Limb (tissue), 2 donors: ENCODE measurements at regions not wholly inside any gene's neighbourhood (a gene's known extent, or its start where the extent isn't known, plus 50 kb on each side); places are given as distances from the start of the nearest gene placed in this dataset.

Experiments
- DNase-seq, 2 donors: peaks; one replicate each; pipeline ENCODE4 v3.0.0-alpha.2; 2016; ENCODE audit errors: extremely low spot score in 2 of 2

DNA sequence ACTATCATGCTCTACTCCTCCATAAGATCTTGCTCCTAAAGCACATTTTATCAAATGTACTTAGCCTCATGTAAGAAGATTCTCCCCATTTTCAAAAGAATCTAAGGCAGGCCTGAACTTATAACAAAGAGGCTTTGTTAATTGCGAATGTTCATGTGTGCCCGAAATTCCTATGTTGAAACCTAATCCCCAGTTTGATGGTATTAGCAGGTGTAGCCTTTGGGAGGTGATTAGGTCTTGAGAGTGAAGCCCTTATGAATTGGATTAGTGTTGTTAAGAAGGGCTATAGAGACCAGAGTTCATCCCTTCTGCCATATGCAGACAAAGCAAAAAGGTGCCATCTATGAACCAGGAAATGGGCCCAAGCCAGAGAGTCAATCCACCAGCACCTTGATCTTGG, 234.5 kb downstream of the PAX3 start:
- DNase-seq, result no peak

DNA sequence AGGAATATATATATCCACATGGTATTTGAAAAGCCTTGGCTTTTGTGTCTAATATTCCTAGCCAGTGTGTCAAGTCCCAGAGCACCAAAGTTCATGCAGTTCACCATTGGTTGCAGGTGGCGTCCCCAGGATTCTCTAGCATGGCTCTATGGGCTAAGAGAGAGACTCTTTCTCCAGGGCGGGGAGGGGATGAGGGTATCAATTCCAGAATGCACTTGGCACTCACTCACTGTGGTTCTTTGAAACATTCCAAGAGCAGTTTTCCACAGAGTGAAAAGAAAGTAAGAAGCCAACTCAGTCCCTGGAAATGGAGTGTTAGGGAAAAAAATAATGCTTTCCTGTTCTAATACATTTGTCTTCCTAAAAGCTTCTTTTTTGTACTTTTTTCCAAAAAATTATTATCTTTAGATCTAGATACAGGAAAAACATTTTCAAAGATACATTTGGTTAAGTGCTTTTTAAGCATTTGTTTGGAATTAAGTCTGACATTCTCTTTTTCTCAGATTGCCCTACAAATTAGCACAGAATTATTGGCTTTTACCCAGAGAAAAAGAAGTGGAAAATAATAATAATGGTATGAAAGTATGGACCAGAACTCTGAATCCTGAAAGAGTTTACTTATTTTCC, 239.9 kb downstream of the PAX3 start:
- peak; percentile 44 to 55 for DNase-seq

GRCh38 chr2:222057347-222058073, 241.3 kb downstream of the PAX3 start:
- DNase-seq, result peak in 1 of 2 donors; percentile 54

DNA sequence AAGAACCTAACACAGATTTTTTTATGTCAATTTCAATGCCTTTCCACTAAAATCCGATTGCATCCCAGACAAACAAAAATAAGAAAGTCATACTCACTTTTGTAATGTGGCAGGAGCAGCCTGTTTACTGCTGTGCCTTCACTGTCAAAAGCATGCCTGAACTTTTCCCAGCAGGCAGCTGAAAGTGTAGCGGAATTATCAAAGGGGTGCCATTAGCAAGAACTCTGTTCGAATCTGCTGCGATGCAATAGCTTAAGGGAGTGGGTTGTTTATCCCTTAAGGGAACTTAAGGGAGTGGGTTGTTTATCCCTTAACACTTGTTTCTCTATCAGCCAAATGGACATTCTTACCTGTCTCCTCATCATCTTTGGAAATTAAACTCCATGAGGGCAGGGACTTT, 243.5 kb downstream of the PAX3 start:
- DNase-seq, result no peak

- DNase-seq, result no peak
Measured at GRCh38 chr2:222054813-222055212, 244.0 kb downstream of the PAX3 start.

DNA sequence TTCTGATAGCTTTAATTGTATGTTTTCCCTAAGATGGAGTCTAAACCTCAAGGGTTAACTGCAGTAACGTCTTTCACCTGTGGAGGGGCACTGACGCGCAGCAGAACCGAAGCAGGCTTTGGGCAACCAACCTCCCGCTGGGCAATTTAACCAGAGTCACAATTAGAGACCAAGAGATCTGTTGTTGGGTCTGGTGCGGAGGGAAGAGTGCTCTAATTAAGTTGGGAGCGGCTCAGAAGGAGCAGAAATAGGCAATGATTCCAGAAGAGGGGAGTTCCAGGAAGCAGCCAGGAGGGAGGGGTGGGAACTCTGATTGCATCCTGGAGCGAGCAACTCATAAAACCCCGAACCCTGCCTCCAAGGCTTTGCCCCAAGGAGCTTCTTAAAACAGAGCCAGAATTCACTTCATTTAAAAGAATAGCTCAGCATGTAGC, 245.8 kb downstream of the PAX3 start:
- DNase-seq, result no peak

DNA sequence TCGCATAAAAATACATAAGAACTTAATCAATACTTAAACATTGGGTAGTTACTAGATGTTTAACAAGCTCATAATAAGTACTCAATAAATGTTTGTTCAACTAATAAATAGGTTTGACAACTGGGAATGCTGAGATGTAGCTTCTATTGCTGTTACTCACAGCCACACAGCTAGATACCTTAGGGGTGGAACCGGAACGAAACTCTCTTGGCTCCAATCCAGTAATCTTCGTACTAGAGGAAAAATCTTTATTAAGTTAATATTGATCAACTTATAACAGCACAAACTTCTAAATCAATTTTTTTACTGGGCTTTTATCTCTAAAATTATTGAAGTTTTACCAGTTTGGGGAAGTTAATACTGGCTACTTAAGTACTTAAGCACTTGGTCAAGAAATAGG, 247.8 kb downstream of the PAX3 start:
- DNase-seq, result no peak

DNA sequence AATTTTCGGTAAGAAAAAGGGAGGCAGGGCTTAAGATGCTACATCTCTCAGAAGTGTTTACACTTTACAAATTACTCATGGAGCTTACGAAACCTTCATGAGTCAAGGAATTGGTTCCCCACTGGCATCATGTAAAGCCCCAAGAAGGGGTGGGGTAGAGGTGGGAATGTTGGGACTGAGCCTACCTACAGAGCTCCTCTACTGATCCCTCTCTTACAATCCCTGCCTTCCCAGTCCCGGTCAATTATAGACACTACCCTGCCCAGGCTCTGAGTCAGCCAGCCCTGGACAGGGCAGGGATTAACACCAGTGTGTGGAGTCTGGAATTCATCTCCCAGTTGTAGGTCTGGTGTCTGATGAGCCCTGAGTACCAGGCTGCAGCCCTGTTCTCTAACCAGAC, 248.9 kb downstream of the PAX3 start:
- no peak for DNase-seq

DNA sequence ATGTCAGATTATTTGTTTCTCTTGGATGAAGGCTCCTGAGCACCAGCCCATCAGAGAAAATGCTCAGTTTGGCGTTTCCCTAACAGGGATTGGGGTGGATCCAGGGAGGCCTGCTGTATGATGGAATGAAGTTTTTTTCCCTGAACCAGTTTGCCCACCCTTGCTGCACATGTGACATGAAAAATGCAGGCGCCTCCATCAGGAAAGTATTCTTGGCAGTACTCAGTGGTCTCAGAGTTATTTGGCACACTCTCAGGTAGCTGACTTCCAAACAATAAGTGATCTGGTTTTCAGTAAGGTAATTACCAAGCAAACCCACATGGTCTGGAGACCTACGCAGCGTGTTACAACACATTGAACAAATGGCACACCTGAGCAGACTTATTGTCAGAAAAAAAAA, 254.9 kb downstream of the PAX3 start:
- DNase-seq, result no peak

DNA sequence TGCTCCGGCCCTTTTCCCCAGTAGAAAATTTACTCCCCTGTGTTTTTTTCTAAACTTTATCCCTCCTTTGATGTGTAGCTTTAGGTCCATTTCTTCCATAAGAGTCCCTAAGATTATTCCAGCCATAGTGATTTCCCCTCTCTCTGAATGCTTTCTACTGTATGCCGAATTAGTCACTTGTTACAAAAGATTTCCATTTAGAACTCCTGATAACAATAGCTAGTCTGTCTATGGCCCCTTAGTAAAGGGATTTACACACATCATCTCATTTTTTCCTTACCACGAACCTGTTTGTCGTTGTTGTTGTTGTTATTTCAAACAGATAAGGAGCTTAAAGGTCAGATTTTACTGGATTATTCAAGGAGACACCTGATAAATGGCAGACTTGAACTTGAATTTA, 256.1 kb downstream of the PAX3 start:
- no peak for DNase-seq

GRCh38 chr2:222040333-222040732, 258.5 kb downstream of the PAX3 start:
- DNase-seq, result no peak

- no peak for DNase-seq
Measured at GRCh38 chr2:222039821-222040220, 259.0 kb downstream of the PAX3 start.

- DNase-seq, result no peak
Measured at GRCh38 chr2:222038067-222038802, 260.6 kb downstream of the PAX3 start.

DNA sequence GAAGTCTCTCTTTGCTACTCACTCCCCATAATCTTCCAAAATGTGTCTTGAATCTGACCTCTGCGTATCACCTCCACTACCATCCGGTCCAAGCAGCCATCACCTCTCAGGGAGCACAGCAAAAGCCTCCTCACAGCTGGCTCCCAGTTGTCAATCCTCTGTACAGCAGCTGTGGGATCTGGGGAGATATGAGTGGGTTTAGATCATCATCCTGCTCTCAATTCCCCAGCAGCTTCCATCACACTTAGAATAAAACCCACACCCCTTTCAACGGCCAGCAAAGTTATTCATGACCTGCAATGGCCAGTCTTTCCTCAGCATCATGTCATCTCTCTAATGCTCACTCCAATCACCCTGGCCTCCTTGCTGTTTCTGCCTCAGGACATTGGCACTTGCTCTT, 261.6 kb downstream of the PAX3 start:
- no peak for DNase-seq

DNA sequence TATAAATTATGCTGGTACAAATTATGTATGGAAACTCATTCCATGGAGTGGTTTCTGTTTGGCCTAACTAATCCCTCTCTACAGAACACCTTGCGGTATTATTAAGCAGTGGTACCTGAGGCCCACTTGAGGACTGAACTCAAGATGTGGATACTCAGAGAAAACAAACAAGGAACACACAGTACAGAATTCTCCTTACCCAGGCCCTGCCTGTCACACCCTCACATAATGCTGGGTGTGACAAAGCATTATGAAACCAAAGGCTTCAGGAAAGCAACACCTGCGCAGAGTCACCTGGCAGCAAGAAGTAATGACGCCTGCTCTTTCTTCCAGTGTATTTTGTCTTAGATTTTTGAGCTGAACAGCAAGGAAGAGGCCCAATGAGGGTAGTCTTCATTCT, 264.7 kb downstream of the PAX3 start:
- DNase-seq, result no peak

DNA sequence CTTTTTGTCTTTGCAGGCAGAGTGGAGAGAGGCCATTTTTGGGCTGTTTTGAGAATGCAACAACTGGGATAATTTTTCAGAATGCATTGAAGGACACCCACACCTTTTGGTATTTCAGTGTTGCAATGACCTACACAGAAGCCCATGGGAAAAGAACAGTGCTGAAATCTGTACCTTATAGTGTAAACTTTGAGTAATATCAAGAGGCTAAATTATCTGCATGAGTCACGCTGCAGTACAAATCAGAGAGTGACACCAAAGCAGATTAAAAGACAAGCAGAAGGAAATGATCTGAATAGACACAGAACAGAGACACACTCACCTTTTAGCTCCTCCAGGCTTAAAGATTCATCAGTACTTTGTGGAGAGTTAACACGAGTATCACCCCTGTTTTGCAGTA, 265.3 kb downstream of the PAX3 start:
- DNase-seq, result no peak

DNA sequence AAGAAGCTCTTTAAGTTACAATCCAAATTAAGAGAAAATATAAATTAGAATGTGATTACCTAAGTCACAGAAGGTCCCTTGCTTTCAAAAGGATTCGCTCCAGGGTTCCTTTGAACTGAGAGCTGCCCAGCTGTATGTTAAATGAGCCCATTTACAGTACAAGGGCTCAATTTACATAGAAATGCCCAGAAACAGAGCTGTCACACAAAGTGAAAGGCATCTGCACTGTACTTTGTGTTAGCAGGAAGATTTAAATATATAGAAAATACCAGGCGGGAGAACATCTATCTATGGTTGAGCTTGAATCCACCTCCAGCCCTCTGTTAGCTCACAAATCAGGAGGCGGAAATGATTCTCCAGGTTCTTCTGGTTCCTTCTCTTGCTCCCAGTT, 272.9 kb downstream of the PAX3 start:
- DNase-seq, result no peak

GRCh38 chr2:222024932-222025880, 273.6 kb downstream of the PAX3 start:
- DNase-seq, result peak in 1 of 2 donors; percentile 58

DNA sequence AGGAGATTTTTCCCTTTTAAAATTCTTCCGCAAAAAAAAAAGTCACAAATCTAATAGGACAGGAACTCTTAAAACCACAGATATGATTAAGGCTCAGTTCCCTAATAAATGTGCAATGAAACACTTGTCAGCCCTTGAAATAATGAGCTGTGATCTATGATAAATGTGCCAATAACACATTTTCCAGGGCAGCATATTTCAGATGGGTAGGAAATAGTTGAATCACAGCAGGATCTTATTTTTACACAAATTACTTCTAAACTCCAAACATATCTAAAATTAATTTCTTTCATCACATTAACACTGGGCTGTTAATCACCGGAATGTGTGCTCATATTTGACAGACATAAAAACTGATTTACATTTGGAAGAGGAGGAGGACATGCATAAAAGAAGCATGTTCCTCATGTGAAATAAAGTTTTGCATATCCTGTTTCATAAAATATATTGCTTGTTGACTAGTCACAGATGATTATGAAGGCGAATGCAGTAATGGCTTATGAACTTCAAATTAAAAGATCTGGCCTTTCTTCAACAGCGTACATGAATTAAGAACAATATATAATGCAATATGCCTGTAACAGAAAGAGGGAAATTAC, 281.4 kb downstream of the PAX3 start:
- DNase-seq, result no peak

GRCh38 chr2:222013889-222014288, 284.9 kb downstream of the PAX3 start:
- DNase-seq, result no peak

GRCh38 chr2:222000326-222000725, 298.5 kb downstream of the PAX3 start:
- no peak for DNase-seq
